SIG-M5 treated with dmso at 0.1 percent for 504 hours (cell line): ENCODE measurements at regions not wholly inside any gene's neighbourhood (a gene's known extent, or its start where the extent isn't known, plus 50 kb on each side); places are given as distances from the start of the nearest gene placed in this dataset.

Experiments used
- DNase-seq: peaks from one replicate; lab custom pipeline; 2025; ENCODE audit not compliant: unreplicated experiment; lab: John Stamatoyannopoulos, UW

DNA sequence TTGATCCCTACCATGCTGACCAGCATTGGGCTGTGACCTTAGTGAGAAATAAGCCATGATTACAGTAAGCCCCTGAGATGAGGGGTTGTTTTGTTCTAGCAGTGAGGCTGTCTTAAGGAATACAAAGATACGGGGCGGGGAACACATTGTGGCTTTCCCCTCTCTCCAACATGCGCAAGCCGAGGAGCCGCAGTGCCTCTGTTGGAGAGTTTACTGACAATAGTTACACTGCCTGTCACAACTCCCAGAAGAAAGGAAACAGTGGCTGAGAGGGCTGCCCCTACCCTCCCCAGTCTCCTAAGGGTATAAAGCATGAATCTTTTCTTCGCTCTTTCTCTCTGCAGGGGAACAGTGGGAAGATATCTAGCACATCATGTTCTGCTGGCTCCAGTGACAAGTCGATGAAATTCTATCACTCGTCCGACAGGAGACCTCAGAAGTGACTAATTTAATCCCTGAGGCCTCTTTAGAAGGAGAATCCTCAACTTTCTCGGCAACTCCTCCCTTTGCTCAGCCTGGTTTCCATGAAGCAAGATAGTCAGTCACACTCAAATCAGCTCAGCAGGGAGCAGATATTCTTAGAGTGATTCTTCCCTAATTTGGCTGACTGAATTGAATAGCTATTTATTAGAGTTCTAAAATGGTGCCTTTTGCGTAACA, 409.0 kb upstream of the PROK2 start:
- DNase-seq, result no peak

DNA sequence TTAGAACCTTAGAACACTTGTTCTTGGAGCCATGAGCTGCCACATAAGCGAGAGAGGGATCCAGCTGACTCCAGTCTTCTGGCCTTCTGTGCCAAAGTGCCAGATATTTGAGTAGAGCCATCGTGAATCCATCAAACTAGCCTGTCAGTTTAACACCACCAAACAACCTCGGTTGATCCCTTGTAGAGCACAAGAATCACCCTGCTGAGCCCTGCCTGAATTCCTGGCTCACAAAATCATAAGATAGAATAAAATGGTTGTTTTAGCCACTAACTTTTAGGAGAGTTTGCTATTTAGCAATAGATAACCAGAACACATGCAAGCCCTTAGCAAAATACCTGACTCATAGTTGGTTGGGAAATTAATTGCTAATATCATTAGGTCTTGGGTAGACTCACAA, 407.6 kb upstream of the PROK2 start:
- no peak for DNase-seq

DNA sequence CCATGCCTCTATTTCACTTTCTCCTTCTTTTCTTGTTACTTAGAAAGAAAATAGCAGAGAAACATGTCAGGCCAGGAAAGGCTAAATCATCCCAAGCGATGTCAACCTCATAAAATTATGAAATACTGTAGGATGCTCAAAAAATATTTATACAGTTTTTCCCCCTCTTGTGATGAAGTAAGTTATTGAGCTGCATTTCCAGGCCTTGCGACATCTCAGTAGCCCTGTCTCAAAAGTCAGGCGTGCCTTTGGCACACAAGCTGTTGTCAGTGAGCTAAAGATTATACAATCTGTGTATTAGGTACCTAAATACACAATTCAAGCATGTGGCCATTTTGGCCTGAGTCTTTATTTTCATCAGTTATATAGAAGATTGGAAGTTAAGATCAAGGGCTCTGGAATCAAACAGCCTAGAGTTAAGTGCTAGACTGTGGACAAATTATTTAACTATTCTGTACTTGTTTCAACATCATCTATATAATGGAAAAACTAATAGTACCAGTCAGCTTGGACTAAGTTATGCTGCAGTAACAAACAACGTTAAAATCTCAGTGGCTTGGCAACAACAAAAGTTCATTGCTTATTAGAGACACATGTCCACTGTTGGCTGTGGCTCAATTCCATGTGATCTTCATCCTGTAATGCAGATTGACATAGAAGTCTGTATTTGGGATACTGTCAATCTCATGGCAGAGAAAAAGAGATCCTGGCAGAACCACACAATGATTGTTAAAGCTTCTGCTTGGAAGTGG, 406.4 kb upstream of the PROK2 start:
- DNase-seq, result no peak

DNA sequence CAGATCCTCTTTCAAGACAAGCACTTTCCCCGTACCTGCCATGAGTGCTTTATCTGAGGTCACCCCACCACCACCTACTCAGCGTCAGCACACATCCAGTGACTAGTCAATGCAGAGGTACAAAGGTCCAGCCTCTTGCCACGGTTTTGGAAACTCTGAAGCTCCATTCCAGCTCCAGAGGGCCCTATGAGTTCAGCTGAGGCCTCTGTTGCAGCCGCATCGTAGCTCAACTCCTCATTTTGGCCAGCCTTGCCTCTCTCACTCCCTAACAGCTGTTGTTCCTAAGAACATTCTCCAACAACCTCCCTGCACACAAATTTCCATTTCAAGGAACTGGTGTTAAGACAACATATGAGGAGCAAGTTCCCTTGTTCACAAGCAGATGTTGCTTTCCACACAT, 405.1 kb upstream of the PROK2 start:
- no peak for DNase-seq

DNA sequence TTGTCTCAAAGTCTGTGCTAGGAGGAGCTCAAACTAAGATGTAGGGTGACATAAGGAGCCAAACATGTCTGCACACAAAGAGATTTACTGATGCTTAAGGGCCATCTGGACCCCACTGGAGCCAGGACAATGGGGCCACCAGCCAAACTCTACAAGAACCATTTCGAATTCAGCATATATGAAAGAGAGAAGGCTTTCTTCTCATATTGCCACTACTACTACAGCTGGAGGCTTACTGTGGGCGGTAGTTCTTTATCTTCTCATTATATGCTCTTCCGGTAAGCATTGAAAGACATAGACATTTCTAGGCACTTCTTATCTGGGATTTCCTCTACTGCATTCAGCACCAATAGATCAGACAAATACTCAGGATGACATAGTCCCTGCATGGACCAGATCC, 404.4 kb upstream of the PROK2 start:
- DNase-seq, result no peak

DNA sequence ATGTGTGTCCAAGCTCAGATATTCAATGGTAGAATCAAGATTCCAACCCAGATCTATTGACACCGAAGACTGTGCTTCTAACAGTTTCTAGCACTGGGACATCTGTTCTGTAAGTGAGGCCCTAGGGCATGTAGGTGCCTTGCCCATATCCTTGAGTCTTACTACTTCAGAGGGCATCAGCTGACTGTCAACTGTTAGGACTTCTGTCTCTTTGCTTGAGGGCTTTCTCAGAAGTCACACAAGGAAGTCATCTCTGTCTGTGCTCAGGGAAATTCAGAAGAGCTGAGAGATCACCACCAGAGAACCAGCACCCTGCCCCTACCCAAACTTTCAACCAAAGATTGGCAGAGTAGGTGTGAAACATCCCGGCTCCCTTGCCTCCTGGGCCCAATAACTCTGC, 403.6 kb upstream of the PROK2 start:
- DNase-seq, result no peak

DNA sequence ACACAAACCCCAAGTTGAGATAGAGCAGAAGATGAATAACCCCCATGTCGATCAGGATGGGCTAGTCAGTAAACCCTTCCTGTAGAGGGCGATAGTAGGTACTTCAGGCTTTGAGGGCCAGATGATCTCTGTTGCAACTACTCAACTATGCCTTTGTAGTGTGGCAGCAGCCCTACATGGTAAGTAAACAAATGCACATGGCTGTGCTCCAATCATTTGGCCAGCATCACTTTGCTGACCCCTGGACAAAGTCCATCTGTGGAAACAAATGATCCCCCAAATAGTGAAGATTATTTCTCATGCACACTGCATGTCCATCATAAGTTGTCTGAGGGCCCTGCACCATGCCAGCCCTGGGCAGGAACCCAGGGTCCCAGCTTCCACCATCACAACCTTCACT, 402.2 kb upstream of the PROK2 start:
- peak; percentile 40 for DNase-seq

DNA sequence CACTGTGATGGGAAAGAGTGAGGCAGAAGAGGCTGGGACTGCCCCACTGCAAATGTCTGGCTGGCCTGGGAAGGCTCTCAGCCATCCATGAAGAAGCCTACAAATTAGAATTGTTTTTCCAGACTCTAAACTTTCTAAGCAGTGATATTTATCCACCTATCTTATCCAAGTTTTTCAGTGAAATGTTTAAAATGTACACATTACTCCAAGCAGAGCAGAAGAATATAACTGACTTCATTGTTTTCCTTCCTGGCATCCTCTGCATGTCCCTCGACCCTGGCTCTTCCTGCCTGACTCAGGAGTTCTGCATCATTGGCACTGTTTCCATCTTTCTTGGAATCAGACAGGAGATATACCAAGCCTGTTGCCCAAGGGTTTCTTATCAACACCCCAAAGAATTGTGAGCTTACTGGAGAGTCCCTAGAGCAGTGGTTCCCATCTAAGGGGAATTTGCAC, 401.5 kb upstream of the PROK2 start:
- no peak for DNase-seq

DNA sequence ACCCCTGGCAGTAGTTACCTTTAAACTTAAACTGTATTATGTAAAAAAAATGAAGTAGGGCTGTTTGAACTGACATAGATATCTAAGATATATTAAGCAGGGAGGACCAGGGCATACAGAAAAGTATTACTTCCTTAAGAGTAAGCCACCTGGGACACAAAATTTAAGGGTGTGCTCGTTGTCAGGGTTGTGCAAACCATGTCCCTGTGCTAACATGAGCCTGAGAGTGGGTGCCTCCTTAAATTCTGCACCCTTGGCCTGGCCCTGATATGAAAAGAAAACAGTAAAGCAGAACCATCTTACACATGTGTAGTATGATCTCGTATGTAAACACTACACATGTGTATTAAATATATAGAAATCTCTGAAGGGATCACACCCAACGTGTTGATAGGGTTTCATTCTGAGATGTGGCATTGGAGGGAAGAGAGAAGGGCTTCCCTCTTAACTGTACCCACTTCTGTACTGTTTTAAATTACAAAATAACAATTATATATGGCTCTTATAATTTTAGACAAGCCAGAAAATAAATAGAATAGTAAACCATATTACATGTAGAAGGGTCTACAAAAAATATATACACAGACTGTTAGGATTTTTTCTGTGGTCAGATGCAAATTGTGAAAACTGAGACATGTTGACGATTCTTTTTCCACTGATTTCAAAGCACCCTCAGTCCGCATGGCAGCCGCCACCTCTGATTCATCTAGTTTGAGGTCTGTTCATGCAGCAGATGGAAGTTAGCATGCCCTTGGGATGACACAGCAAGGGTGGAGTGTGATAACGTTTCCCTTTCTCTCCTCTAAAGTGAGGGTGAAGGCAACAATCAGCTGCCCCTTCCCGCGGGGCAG, 400.8 kb upstream of the PROK2 start:
- no peak for DNase-seq

DNA sequence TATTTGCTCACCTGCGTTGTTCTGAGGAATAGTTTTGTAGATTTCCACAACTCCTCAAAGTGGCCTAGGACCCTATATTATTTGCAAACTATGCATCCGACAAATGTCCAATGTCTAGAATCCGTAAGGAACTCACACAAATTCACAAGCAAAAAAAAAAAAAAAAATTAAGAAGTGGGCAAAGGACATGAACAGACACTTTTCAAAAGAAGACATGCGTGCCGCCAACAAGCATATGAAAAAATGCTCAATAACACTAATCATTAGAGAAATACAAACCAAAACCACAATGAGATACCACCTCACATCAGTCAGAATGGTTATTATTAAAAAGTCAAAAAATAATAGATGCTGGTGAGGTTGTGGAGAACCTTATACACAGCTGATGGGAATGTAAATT, 398.5 kb upstream of the PROK2 start:
- DNase-seq, result no peak

DNA sequence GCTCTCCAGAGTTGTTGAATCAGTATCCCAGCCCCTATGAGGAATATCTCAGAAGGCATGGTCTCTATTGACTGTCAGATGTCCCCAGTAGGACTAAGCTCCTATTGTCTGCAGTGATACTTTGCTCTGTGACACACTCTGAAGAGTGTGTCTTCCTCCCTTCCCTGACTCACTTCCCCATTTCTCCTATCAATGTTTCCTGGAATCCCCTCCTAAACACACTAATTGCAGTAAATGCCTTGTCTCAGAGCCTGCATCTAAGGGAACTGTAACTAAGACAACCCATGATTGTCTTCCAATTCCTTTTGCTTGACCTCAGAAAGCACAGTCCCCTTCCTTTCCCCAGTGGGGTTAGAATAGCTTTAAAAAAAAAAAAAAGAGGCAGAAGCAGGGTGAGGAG, 397.3 kb upstream of the PROK2 start:
- DNase-seq, result no peak

DNA sequence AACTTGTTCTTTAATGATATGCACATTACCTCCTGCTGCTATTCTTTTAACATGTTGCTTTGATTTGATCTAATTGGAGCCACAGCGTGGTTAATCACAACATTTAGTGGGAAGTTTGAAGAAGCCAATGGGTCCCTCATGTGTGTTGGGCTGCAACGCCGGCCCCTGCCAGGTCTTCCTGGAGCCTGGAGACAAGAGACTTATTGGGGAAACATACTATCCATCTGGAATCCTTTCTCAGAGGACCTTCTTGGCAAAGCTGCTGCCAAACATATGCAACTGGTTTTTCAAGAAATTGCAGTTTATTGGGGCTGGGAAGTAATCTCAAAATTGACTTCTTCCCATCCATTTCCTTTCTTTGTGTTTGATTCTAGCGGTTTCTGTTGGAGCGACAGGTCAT, 396.3 kb upstream of the PROK2 start:
- no peak for DNase-seq

DNA sequence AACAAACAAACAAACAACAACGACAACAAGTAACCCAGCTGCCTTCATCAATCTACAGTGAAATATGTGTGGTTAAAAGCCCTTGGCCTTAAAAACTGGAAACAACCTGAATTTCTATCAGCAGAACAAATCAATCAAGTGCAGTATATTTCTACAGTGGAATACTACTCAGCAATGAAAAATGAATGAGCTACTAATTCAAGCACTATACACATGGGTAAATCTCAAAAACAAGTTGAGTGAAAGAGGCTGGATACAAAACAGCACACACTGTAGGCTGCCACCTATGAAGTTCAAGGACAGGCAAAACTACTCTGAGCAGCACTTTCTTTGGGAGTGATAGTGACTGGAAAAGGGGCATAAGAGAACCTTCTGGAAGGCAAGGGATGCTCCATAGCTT, 395.5 kb upstream of the PROK2 start:
- DNase-seq, result no peak

DNA sequence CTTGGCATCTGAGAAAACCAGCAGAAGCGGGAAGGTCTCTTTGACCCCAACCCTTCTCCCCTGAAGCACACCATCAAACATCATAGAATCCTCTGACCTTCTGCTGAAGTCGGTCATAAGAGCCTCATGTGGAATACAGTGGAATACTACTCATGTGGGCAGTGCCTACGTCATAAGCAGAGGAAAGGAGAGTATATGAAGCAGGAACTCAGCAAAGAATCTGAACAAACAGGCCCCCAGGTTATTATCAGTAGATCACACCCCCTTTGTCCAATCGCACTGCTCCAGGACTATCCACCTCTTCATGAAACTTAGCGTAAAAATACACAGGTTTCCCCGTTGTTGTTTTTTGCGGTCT, 394.1 kb upstream of the PROK2 start:
- DNase-seq, result no peak

DNA sequence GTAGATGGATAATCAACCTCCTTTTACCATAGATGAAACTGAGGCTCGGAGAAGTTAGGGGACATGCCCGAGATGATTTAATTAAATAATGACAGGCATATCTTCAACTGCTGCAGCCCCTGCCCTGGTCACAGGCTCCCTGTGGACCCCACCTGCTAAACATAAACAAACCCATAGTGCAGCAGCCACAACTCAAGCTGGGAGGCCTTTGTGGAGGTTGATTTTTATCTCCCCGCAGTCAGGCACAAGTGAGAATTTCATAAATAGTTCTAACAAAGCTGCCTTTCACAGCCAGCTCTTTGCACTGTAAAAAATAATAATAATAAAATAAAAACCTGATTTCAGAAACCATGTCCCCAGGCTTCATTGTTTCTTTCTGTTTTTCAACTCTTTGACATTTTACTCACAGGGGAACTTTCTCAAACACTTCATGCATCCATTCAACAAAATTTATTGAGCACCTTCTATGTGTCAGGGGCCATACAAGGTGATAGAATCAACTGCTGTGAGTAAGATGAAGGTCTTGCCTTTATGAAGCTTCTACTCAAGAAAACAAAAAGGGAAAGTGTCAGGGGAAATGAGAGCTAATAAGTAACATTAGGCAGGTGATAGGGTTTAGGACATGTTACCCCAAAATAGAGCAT, 393.6 kb upstream of the PROK2 start:
- no peak for DNase-seq

DNA sequence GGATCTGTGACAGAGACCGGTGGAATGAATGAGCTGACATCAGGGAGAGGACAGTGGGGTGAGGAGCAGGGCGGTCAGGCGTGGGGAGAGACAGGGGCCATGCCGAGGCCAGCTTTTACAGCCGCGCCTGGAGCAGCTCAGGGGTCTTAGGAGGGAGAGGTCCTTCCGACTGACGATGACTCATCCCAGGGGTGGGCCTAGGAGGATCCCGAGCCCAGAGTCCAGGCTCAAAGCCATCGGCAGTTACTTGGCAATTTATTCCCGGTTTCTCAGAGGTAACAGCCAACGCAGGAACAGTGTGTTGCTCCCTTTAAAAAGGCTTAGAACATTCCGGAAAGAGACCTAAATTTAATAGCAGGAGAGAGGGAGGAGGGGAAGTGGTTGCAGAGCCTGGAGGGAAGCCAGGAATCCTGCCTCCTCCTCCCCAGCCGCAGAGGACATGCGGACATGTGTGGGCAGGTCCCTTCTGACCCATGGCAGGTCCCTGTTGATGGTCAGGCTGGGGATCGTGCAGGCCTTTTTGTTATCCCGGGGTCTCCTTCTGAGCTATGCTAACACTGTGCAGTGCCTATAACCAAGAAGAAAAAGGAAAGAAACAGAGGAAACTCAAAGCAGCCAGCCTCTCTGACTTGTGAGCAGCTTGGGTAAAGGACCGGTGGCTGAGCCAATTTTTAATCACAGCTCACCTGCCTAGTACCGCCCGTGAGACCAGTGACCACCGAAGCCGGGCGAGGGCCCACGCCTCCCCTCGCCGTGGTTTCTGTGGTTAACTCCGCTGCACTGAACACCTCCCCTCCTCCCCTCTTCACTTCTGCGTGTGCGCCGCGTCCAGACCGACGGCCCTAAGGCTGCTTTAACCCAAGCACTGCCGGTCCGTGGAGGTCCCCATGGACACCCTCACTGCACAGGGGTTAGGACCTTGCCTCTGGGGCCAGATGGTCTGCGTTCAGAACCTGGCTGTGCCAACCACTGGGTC, 392.4 kb upstream of the PROK2 start:
- DNase-seq, result no peak

DNA sequence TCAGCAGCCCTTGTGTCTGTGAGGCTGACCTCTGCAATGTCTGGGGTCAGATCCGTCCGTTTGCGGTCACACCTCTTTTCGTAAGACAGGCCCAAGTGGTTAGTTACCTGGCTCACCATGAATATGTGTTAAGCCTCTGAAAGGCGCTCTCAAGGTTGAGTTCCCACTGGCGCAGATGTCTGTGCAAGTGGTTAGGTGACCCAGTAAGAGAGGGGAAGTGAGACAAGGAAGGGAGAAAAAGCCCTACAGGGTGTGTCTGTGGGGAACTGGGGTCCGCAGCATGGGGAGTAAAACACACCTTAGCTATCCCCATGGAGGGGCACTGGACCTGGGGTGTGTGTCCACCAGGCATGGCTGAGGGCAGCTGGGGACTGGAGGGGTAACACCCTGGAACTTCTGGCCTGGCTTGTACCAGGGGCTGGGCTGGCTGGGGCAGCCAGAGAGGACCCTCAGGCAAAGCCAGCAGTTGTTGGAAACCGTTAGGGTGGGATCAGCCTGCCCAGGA, 391.6 kb upstream of the PROK2 start:
- DNase-seq, result peak; percentile 29

DNA sequence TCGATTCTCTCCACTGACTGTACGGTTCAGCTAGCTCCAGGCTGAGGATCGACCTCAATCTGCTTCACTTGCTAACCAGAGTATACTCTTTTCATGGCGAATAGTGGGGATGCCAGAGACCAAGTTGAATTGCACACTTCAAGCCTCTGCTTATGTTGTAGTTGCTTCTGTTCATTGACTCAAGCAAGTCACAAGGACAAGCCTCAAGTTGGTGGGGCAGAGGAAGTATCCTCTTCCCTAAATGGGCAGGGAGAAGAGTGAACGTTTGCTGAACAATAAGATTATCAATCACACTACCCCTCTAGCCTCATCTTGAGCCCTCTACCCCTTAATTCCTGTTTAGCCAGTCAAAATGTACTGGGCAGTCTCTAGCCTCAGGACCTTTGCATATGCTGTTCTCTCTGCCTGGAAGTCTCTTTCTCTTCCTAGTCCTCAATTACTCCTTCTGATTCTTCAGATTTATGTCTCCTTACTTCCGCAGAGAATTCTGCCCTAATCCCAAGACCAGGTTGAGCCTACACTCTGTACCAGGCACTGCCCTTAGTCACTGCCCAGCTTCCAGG, 390.4 kb upstream of the PROK2 start:
- DNase-seq, result no peak

DNA sequence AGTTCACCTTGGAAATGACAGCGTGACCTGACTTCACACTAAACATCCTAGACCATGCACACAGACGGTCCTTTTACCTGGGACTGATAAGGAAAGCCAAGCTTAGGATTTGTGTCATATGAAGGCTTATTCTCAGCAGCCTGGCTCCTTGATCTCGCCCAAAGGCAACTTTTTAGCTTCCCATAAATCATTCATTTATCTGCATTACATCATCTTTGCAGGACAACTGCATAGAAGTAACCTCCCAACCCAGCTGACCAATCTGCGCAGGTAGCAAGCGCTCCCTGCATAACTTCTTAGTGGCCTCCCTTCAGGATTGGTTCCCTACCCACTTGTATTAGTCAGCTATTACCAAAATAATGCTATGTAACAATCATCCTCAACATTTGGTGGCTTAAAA, 389.9 kb upstream of the PROK2 start:
- DNase-seq, result no peak

DNA sequence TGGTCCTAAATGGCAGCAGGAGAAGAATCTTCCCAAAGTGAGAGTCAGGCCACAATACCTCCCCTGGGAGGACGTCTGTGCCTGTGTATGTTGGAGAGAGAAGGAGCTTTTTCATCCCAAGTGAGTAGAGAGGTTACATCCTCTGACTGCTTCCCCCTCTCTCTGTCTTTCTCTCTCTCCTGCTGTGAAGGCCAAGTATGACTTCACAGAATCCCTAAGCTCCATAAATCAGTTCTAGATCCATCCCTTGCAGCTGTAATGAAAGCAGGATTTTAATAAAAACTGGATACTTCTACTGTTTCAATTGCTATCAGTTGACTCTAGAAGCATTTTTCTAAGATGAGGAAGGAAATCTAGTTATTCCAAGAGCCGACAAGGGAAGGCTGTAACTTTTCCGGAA, 389.1 kb upstream of the PROK2 start:
- DNase-seq, result no peak
